Umbilical cord (tissue), 1 donor: ENCODE measurements at regions not wholly inside any gene's neighbourhood (a gene's known extent, or its start where the extent isn't known, plus 50 kb on each side); places are given as distances from the start of the nearest gene placed in this dataset.

ENCODE experiments used
- DNase-seq: peaks from one replicate; pipeline ENCODE4 v3.0.0-alpha.2; 2015; ENCODE audit warnings: low spot score

GRCh38 chr10:129097776-129098330, 369.2 kb upstream of the MGMT start:
- DNase-seq: no peak

GRCh38 chr10:129098517-129098916, 368.5 kb upstream of the MGMT start:
- no peak for DNase-seq

DNA sequence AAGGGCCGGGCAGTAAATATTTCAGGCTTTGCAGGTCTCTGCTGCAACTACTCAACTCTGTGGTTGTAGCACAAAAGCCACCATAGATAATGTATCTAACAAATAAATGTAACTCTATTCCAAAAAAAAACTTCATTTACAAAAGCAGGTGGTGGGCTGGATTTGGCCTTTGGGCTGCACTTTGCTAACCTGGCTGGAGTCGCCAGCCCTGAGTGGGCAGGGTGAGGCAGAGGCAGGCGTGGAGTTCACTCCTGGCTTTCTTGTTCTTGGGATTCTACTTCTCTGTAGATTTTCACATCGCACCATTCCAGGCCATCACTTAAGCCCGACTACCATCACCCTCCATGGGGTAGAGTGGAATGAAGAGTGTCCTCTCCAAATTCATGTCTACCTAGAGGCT, 367.6 kb upstream of the MGMT start:
- no peak for DNase-seq

- DNase-seq: no peak
Observed at GRCh38 chr10:129099992-129100391, 367.0 kb upstream of the MGMT start.

GRCh38 chr10:129101232-129101980, 365.6 kb upstream of the MGMT start:
- no peak for DNase-seq

GRCh38 chr10:129102906-129103693, 363.9 kb upstream of the MGMT start:
- DNase-seq: no peak

DNA sequence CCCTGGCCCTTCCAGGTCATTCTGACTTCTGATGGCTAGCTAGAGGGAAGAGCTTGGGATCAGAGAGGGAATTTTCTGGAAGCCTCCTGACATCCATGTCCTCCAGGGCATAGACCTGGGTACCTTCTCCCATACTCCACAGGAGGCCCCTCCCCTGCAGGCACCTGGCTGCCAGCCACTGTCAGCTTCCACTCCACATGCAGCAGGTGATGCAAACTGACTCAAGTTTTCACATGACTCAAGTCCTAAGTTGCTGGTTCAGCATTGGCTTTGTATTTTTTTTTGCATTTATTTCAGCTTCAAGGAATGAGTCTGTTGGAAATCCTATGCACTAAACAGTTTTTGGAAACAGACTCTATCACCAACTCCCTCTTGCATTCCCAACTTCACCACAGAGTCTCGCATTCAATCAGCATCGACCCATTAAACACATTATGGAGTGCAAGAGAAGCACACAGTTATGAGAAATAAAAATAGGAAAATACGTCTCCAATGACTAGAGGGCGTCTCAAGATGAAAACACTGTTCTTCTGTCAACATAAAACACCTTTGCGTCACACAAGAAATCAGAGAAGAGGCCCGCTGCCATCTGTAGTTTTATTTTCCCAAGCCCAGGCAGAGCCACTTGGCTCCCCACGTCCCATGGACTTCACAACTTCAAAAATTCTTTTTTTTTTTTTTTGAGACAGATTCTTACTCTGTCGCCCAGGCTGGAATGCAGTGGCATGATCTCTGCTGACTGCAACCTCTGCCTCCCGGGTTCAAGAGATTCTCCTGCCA, 362.6 kb upstream of the MGMT start:
- no peak for DNase-seq

GRCh38 chr10:129105266-129105665, 361.8 kb upstream of the MGMT start:
- no peak for DNase-seq

- no peak for DNase-seq
Observed at GRCh38 chr10:129106314-129106713, 360.7 kb upstream of the MGMT start.

DNA sequence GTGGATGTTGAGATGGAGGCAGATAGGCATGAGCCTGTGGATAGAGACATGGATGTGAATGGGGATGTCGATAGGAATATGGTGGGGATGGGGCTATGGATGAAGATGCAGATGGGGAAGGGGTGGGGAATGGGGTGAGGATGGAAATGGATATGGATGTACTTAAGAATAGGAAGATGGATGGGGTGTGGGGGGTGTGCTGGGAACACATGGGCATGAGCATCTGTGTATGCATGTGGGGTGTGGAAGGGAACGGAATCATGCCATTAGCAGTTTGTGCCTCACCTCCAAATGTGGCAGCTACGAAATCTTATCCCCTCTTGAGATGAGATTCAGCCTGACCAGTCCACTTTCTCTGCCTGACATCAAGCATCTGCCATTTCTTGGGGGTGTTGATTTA, 359.5 kb upstream of the MGMT start:
- no peak for DNase-seq

DNA sequence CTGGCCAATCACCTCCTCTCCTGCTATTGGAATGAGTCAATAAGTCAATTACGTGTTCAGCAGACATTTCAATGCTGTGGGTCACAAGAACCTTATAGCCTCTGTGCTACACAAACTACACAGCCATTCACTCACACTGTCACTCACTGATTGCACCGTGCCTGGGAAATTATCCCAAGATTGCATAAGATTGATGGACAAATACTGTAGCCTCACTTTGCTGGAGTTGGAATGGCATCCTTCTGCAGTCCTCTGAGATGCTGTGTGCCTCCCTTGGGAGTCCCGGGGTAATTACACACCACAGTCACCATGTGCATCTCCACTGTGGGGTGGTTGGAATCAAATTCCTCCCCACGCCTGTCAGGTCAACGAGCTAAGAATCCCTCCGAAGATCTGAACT, 358.7 kb upstream of the MGMT start:
- DNase-seq: no peak

DNA sequence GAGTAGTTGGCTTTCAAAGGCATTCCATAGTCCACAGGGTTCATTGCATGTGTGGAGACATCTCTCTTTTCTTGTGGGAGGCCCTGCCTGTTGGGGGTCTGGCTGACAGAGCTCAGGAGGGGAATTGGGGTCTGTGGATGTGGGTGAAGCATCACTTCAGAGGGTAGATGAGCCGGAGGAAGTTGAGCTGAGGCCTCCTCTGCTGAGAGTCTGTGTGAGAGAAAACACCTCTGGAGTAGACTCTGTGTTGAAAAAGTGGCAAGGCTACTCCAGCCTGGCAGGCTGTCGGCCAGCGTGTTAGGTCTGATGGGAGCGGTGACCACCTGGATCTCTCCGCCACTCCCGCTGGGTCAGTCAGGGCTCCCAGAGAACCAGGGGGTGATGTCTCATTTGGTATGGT, 358.0 kb upstream of the MGMT start:
- no peak for DNase-seq

DNA sequence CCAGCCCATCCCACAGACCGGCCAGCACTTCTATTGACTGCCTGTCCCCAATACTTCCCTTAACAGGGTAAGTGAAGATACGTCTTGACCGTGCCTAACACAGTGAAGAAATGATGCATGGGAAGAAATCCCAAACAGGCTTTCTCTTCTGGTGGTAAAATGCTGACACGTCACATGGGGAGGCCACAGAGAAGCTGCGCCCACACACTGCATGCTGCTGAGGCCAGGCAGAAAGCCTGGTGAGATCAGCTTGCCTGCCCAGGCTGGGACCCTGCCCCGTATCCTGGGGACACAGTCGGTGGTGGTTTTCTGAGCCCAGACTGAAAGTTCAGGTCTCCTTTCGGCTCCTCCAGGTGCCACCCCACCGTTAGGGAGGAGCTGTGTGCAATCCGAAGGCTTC, 356.3 kb upstream of the MGMT start:
- no peak for DNase-seq

GRCh38 chr10:129111922-129112321, 355.1 kb upstream of the MGMT start:
- no peak for DNase-seq

GRCh38 chr10:129114588-129114987, 352.5 kb upstream of the MGMT start:
- DNase-seq: no peak

- DNase-seq: no peak
Observed at GRCh38 chr10:129116371-129116770, 350.7 kb upstream of the MGMT start.

GRCh38 chr10:129120441-129120840, 346.6 kb upstream of the MGMT start:
- peak; percentile 11 for DNase-seq

DNA sequence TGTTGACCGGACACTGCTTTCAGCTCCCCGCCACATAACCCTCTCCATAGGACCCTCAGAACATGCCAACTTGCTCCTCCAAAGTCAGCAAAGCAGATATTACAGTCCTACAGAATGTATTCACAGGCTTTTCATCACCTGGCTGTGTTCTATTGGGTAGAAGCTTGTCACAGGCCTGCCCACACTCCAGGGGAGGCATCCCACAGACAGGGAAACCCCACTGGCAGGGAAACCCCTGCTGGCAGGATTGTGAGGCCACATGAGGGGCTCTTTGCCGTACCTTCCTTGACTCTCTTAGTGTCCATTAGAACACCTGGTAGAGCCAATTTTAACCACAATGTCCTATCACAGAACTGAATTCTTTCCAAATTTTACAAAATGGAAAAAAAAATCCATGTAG, 344.2 kb upstream of the MGMT start:
- DNase-seq: no peak

DNA sequence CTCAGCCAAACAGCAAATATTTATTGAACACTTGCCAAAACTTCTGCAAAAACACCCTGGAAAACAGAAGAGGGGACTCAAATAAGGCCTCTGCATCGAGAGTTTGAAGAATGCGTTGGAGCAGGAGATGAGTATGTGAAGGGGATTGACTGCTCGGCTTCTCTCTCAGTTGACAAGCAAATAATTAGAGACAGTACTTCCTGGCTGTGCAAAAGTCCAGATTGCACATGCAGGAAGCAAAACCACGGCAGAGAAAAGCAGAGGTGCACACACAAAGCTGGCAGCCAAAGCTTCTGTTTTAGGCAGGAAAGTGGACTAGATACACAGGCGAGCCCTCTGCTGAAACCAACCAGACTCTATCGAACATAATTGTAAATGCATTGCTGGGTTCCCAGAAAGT, 343.6 kb upstream of the MGMT start:
- no peak for DNase-seq

- no peak for DNase-seq
Observed at GRCh38 chr10:129126982-129127381, 340.1 kb upstream of the MGMT start.

GRCh38 chr10:129131457-129132132, 335.4 kb upstream of the MGMT start:
- DNase-seq: no peak

DNA sequence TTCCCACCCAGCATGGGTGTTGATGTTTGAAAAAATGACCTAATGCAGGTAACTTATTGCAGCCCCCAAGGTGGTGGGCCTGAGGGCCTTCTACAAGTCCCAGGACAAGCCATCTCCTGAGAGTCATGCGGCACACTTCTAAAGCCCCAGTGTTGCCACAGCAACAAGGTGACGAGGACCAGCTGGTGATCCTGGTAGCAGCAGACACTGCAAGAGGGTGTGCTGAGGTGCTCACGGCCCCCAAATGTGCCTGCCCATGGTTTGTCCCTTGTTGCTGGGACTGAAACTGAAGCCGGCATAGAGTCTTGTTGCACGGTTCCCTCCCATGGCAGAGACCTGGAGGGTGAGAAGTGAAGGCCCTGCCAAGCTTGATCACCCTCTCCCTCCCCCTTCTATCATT, 333.2 kb upstream of the MGMT start:
- DNase-seq: no peak
